ENCODE measurements at regions not wholly inside any gene's neighbourhood (a gene's known extent, or its start where the extent isn't known, plus 50 kb on each side); places are given as distances from the start of the nearest gene placed in this dataset.
"Not testable (repeated sequence)": the region's sequence is repeated elsewhere in the genome, so short reads cannot be mapped to it uniquely, and the experiment has no call there.

- no peaks in the 10 kb centered on the region for H3K36me3 ChIP-seq (ENCODE audit: control insufficient read depth, insufficient read depth, low read length)
- H3K4me3 ChIP-seq (ENCODE audit: insufficient read depth, low read depth, low read length) = no peak overlapping the region
- H3K9me3 ChIP-seq (ENCODE audit: control insufficient read depth, low read length) = no peaks in the 10 kb centered on the region
- peaks cover 8% of the 10 kb centered on the region for H3K4me1 ChIP-seq (ENCODE audit: control insufficient read depth, insufficient read depth, low read length)
- 93 to 94% methylated on average over 8 of the region's 8 CpGs for WGBS, 2 experiments
- no peak overlapping the region for H3K27ac ChIP-seq (ENCODE audit: insufficient read depth, low read depth, low read length, poor library complexity, severe bottlenecking)
- H3K27me3 ChIP-seq (ENCODE audit: control insufficient read depth, insufficient read depth, low read length, poor library complexity, severe bottlenecking) = no peaks in the 10 kb centered on the region
Measured at GRCh38 chr10:29874606-29875269, 184.6 kb downstream of the JCAD start.

GRCh38 chr10:29873941-29874484 lies 185.4 kb downstream of the JCAD start:
- Histone ChIP-seq H3K4me3 (ENCODE audit: insufficient read depth, low read depth, low read length) (no peak overlapping the region), H3K4me1 (ENCODE audit: control insufficient read depth, insufficient read depth, low read length) (peaks cover 8% of the 10 kb centered on the region), H3K9me3 (ENCODE audit: control insufficient read depth, low read length) (no peaks in the 10 kb centered on the region), H3K27ac (ENCODE audit: insufficient read depth, low read depth, low read length, poor library complexity, severe bottlenecking) (no peak overlapping the region), H3K27me3 (ENCODE audit: control insufficient read depth, insufficient read depth, low read length, poor library complexity, severe bottlenecking) (no peaks in the 10 kb centered on the region), H3K36me3 (ENCODE audit: control insufficient read depth, insufficient read depth, low read length) (no peaks in the 10 kb centered on the region)
- 88 to 92% methylated on average over 1 of the region's 1 CpG for WGBS, 2 experiments

- Histone ChIP-seq H3K4me3 (ENCODE audit: insufficient read depth, low read depth, low read length) (no peak overlapping the region), H3K9me3 (ENCODE audit: control insufficient read depth, low read length) (no peaks in the 10 kb centered on the region), H3K4me1 (ENCODE audit: control insufficient read depth, insufficient read depth, low read length) (no peaks in the 10 kb centered on the region), H3K36me3 (ENCODE audit: control insufficient read depth, insufficient read depth, low read length) (no peaks in the 10 kb centered on the region), H3K27ac (ENCODE audit: insufficient read depth, low read depth, low read length, poor library complexity, severe bottlenecking) (no peak overlapping the region), H3K27me3 (ENCODE audit: control insufficient read depth, insufficient read depth, low read length, poor library complexity, severe bottlenecking) (no peaks in the 10 kb centered on the region)
- 90 to 94% methylated on average over 2 of the region's 2 CpGs for WGBS, 2 experiments
Measured at GRCh38 chr10:29870522-29871044, 188.8 kb downstream of the JCAD start.

GRCh38 chr10:29869593-29869992 lies 189.8 kb downstream of the JCAD start:
- Histone ChIP-seq H3K36me3 (ENCODE audit: control insufficient read depth, insufficient read depth, low read length) (no peaks in the 10 kb centered on the region), H3K4me1 (ENCODE audit: control insufficient read depth, insufficient read depth, low read length) (no peaks in the 10 kb centered on the region), H3K9me3 (ENCODE audit: control insufficient read depth, low read length) (no peaks in the 10 kb centered on the region), H3K4me3 (ENCODE audit: insufficient read depth, low read depth, low read length) (no peak overlapping the region), H3K27ac (ENCODE audit: insufficient read depth, low read depth, low read length, poor library complexity, severe bottlenecking) (no peak overlapping the region), H3K27me3 (ENCODE audit: control insufficient read depth, insufficient read depth, low read length, poor library complexity, severe bottlenecking) (no peaks in the 10 kb centered on the region)
- WGBS, 2 experiments = 84 to 87% methylated on average over 6 of the region's 6 CpGs

- peak overlapping the region; percentile 54 for H3K27ac ChIP-seq (ENCODE audit: insufficient read depth, low read depth, low read length, poor library complexity, severe bottlenecking)
Measured at GRCh38 chr10:29866356-29866755, 193.0 kb downstream of the JCAD start.

GRCh38 chr10:29865700-29866355 lies 193.6 kb downstream of the JCAD start:
- no peaks in the 10 kb centered on the region for H3K27me3 ChIP-seq (ENCODE audit: control insufficient read depth, insufficient read depth, low read length, poor library complexity, severe bottlenecking)
- H3K36me3 ChIP-seq (ENCODE audit: control insufficient read depth, insufficient read depth, low read length) = no peaks in the 10 kb centered on the region
- H3K9me3 ChIP-seq (ENCODE audit: control insufficient read depth, low read length) = no peaks in the 10 kb centered on the region
- peak overlapping the region; percentile 54 for H3K27ac ChIP-seq (ENCODE audit: insufficient read depth, low read depth, low read length, poor library complexity, severe bottlenecking)
- WGBS, 2 experiments = 88 to 95% methylated on average over 6 of the region's 6 CpGs
- no peaks in the 10 kb centered on the region for H3K4me1 ChIP-seq (ENCODE audit: control insufficient read depth, insufficient read depth, low read length)
- no peak overlapping the region for H3K4me3 ChIP-seq (ENCODE audit: insufficient read depth, low read depth, low read length)

More at GRCh38 chr10:29866356-29866755, 193.0 kb downstream of the JCAD start:
- Histone ChIP-seq H3K4me3 (ENCODE audit: insufficient read depth, low read depth, low read length) (no peak overlapping the region), H3K27me3 (ENCODE audit: control insufficient read depth, insufficient read depth, low read length, poor library complexity, severe bottlenecking) (no peaks in the 10 kb centered on the region), H3K9me3 (ENCODE audit: control insufficient read depth, low read length) (no peaks in the 10 kb centered on the region), H3K4me1 (ENCODE audit: control insufficient read depth, insufficient read depth, low read length) (no peaks in the 10 kb centered on the region), H3K36me3 (ENCODE audit: control insufficient read depth, insufficient read depth, low read length) (no peaks in the 10 kb centered on the region)
- 91 to 93% methylated on average over 2 of the region's 2 CpGs for WGBS, 2 experiments

- no peaks in the 10 kb centered on the region for H3K27me3 ChIP-seq (ENCODE audit: control insufficient read depth, insufficient read depth, low read length, poor library complexity, severe bottlenecking)
- no peaks in the 10 kb centered on the region for H3K36me3 ChIP-seq (ENCODE audit: control insufficient read depth, insufficient read depth, low read length)
- H3K4me3 ChIP-seq (ENCODE audit: insufficient read depth, low read depth, low read length) = no peak overlapping the region
- H3K9me3 ChIP-seq (ENCODE audit: control insufficient read depth, low read length) = no peaks in the 10 kb centered on the region
- 85 to 90% methylated on average over 4 of the region's 4 CpGs for WGBS, 2 experiments
- H3K4me1 ChIP-seq (ENCODE audit: control insufficient read depth, insufficient read depth, low read length) = peaks cover 3% of the 10 kb centered on the region
- H3K27ac ChIP-seq (ENCODE audit: insufficient read depth, low read depth, low read length, poor library complexity, severe bottlenecking) = no peak overlapping the region
Measured at GRCh38 chr10:29862923-29863614, 196.3 kb downstream of the JCAD start.

GRCh38 chr10:29861811-29862505 lies 197.4 kb downstream of the JCAD start:
- H3K27ac ChIP-seq (ENCODE audit: insufficient read depth, low read depth, low read length, poor library complexity, severe bottlenecking) = no peak overlapping the region
- H3K36me3 ChIP-seq (ENCODE audit: control insufficient read depth, insufficient read depth, low read length) = no peaks in the 10 kb centered on the region
- whole genome bisulfite sequencing, 2 experiments = 89 to 96% methylated on average over 4 of the region's 4 CpGs

GRCh38 chr10:29861231-29861630 lies 198.2 kb downstream of the JCAD start:
- H3K9me3 ChIP-seq (ENCODE audit: control insufficient read depth, low read length); H3K27me3 ChIP-seq (ENCODE audit: control insufficient read depth, insufficient read depth, low read length, poor library complexity, severe bottlenecking); H3K36me3 ChIP-seq (ENCODE audit: control insufficient read depth, insufficient read depth, low read length); H3K4me3 ChIP-seq (ENCODE audit: insufficient read depth, low read depth, low read length); H3K27ac ChIP-seq (ENCODE audit: insufficient read depth, low read depth, low read length, poor library complexity, severe bottlenecking); H3K4me1 ChIP-seq (ENCODE audit: control insufficient read depth, insufficient read depth, low read length): not testable (repeated sequence)
- WGBS, 2 experiments = 91 to 95% methylated on average over 5 of the region's 5 CpGs

More at GRCh38 chr10:29861811-29862505, 197.4 kb downstream of the JCAD start:
- Histone ChIP-seq H3K9me3 (ENCODE audit: control insufficient read depth, low read length) (no peaks in the 10 kb centered on the region), H3K4me1 (ENCODE audit: control insufficient read depth, insufficient read depth, low read length) (peaks cover 5% of the 10 kb centered on the region), H3K4me3 (ENCODE audit: insufficient read depth, low read depth, low read length) (no peak overlapping the region), H3K27me3 (ENCODE audit: control insufficient read depth, insufficient read depth, low read length, poor library complexity, severe bottlenecking) (no peaks in the 10 kb centered on the region)

Measured in ectodermal cell (in vitro differentiated cells).